H1 (cell line): ENCODE measurements at regions not wholly inside any gene's neighbourhood (a gene's known extent, or its start where the extent isn't known, plus 50 kb on each side); places are given as distances from the start of the nearest gene placed in this dataset.
"Not testable (repeated sequence)": the region's sequence is repeated elsewhere in the genome, so short reads cannot be mapped to it uniquely, and the experiment has no call there.

Experiments
- CTCF ChIA-PET: fragments of 300-600 bp; sonication (Branson Sonifier 250); formaldehyde crosslinking; loops from one replicate; lab custom pipeline; 2021; ENCODE audit not compliant: partially characterized antibody; lab: Charles Lee
- POLR2A ChIA-PET: fragments of 300-600 bp; sonication (Branson Sonifier 250); formaldehyde crosslinking; loops from one replicate; lab custom pipeline; 2021; ENCODE audit warnings: inconsistent platforms; ENCODE audit not compliant: partially characterized antibody; lab: Charles Lee
- DNase-seq, 2 experiments: peaks; one replicate each; pipeline versions ENCODE4 v3.0.0 to v3.0.0-alpha.2; 2010 to 2022; ENCODE audit warnings: low spot score in 2 of 2, low read depth in 1 of 2, mixed read lengths in 1 of 2
- FAIRE-seq: peaks from 2 replicates; lab custom pipeline; 2011; peaks lifted over from hg19 to GRCh38; lab: Jason Lieb, UNC
- H2AFZ ChIP-seq: 2 replicates; pipeline ENCODE4 v1.8.1; 2012; ENCODE audit warnings: low read length, inconsistent platforms
- H2AK5ac ChIP-seq: 2 replicates; pipeline ENCODE4 v1.6.1; 2013; ENCODE audit warnings: low read depth, low read length
- H2BK120ac ChIP-seq: replicated peaks from 2 replicates; pipeline ENCODE3; 2013; ENCODE audit warnings: low read depth, low read length, inconsistent platforms
- H2BK12ac ChIP-seq: 2 replicates; pipeline ENCODE4 v1.6.1; 2013; ENCODE audit warnings: low read depth, low read length
- H2BK15ac ChIP-seq: 2 replicates; pipeline ENCODE4 v1.6.1; 2013; ENCODE audit warnings: low read length
- H2BK20ac ChIP-seq: 2 replicates; pipeline ENCODE4 v1.6.1; 2013; ENCODE audit warnings: low read length
- H2BK5ac ChIP-seq: 2 replicates; pipeline ENCODE4 v1.6.1; 2013; ENCODE audit warnings: low read depth, low read length
- H3K14ac ChIP-seq: 2 replicates; pipeline ENCODE4 v1.6.1; 2013; ENCODE audit warnings: inconsistent platforms; ENCODE audit not compliant: insufficient read length
- H3K18ac ChIP-seq: 2 replicates; pipeline ENCODE4 v1.6.1; 2013; ENCODE audit warnings: low read length; ENCODE audit errors: extremely low read depth
- H3K23ac ChIP-seq: 2 replicates; pipeline ENCODE4 v1.6.1; 2013; ENCODE audit warnings: inconsistent platforms; ENCODE audit not compliant: insufficient read length
- H3K23me2 ChIP-seq: 2 replicates; pipeline ENCODE4 v1.6.1; 2013; ENCODE audit warnings: low read depth, low read length
- H3K27ac ChIP-seq: 2 replicates; pipeline ENCODE4 v1.6.1; 2011; ENCODE audit warnings: low read depth, low read length, inconsistent platforms
- H3K27me3 ChIP-seq, 4 experiments: replicated peaks in 1 of 4; 1 replicate in 1 of 4; 2 replicates in 3 of 4; pipeline versions ENCODE4 v1.6.1 to v1.8.1; 2011 to 2013; ENCODE audit warnings: low read length in 3 of 4, mild to moderate bottlenecking in 3 of 4, inconsistent platforms in 2 of 4, mixed read lengths in 2 of 4, moderate library complexity in 1 of 4; ENCODE audit not compliant: control insufficient read depth in 3 of 4, insufficient read depth in 3 of 4; ENCODE audit errors: extremely low read depth in 1 of 4
- H3K36me3 ChIP-seq, 4 experiments: 2 replicates each; pipeline versions ENCODE4 v1.6.1 to v1.8.1; 2011 to 2013; ENCODE audit warnings: mild to moderate bottlenecking in 4 of 4, low read length in 3 of 4, moderate library complexity in 2 of 4, control low read depth in 1 of 4, inconsistent platforms in 1 of 4; ENCODE audit not compliant: insufficient read depth in 4 of 4, control insufficient read depth in 2 of 4
- H3K4ac ChIP-seq: replicated peaks from 2 replicates; pipeline ENCODE3; 2013; ENCODE audit warnings: low read length, low read depth, mixed read lengths, inconsistent platforms; ENCODE audit not compliant: insufficient read length
- H3K4me1 ChIP-seq, 4 experiments: replicated peaks in 1 of 4; 1 replicate in 1 of 4; 2 replicates in 3 of 4; pipeline versions ENCODE4 v1.6.1 to v1.8.1; 2011 to 2013; ENCODE audit warnings: low read length in 3 of 4, inconsistent platforms in 2 of 4, mixed read lengths in 1 of 4; ENCODE audit not compliant: insufficient read depth in 4 of 4, control insufficient read depth in 3 of 4
- H3K4me2 ChIP-seq, 2 experiments: 2 replicates each; pipeline versions ENCODE4 v1.6.1 to v1.8.1; 2011 to 2013; ENCODE audit warnings: low read depth in 2 of 2, low read length in 2 of 2, control low read depth in 1 of 2, inconsistent platforms in 1 of 2, mild to moderate bottlenecking in 1 of 2; ENCODE audit not compliant: insufficient read depth in 1 of 2
- H3K4me3 ChIP-seq, 4 experiments: fragments of 200-600, 300-600 bp in 1 of 4; sonication (generic), shearing (Covaris generic), sonication (Bioruptor Twin) in 1 of 4; 2 replicates each; pipeline versions ENCODE4 v1.5.1 to v1.8.1; 2011 to 2016; ENCODE audit warnings: low read length in 4 of 4, low read depth in 3 of 4, control low read depth in 2 of 4, inconsistent platforms in 2 of 4, mild to moderate bottlenecking in 2 of 4, mixed read lengths in 1 of 4, moderate library complexity in 1 of 4; ENCODE audit not compliant: insufficient read depth in 2 of 4; ENCODE audit errors: extremely low read depth in 1 of 4
- H3K56ac ChIP-seq: replicated peaks from 2 replicates; pipeline ENCODE3; 2013; ENCODE audit warnings: low read depth, mild to moderate bottlenecking, mixed read lengths, low read length, inconsistent platforms; ENCODE audit not compliant: insufficient read length
- H3K79me1 ChIP-seq: 2 replicates; pipeline ENCODE4 v1.6.1; 2013; ENCODE audit warnings: low read depth, low read length, control low read depth
- H3K79me2 ChIP-seq, 2 experiments: 2 replicates each; pipeline versions ENCODE4 v1.6.1 to v1.8.1; 2012 to 2013; ENCODE audit warnings: low read length in 2 of 2, mild to moderate bottlenecking in 2 of 2, inconsistent platforms in 1 of 2; ENCODE audit not compliant: insufficient read depth in 2 of 2, control insufficient read depth in 1 of 2
- H3K9ac ChIP-seq, 4 experiments: replicated peaks in 1 of 4; 1 replicate in 1 of 4; 2 replicates in 3 of 4; pipeline versions ENCODE4 v1.6.1 to v1.8.1; 2011 to 2013; ENCODE audit warnings: low read depth in 3 of 4, low read length in 3 of 4, control low read depth in 2 of 4, mild to moderate bottlenecking in 2 of 4, moderate library complexity in 2 of 4, inconsistent platforms in 1 of 4; ENCODE audit errors: extremely low read depth in 1 of 4
- H3K9me3 ChIP-seq, 2 experiments: 2 replicates each; pipeline versions ENCODE4 v1.6.1 to v1.8.1; 2012 to 2013; ENCODE audit warnings: mild to moderate bottlenecking in 2 of 2, moderate library complexity in 2 of 2, control low read depth in 1 of 2, inconsistent platforms in 1 of 2, low read depth in 1 of 2, low read length in 1 of 2, mixed read lengths in 1 of 2; ENCODE audit not compliant: insufficient read depth in 2 of 2
- H4K20me1 ChIP-seq, 2 experiments: replicated peaks in 1 of 2; 2 replicates each; pipeline versions ENCODE3 to v1.8.1; 2011 to 2013; ENCODE audit warnings: inconsistent platforms in 2 of 2, low read length in 2 of 2, mild to moderate bottlenecking in 1 of 2; ENCODE audit not compliant: insufficient read depth in 2 of 2, control insufficient read depth in 1 of 2
- H4K5ac ChIP-seq: 2 replicates; pipeline ENCODE4 v1.6.1; 2013; ENCODE audit warnings: low read length, low read depth, mixed read lengths, inconsistent platforms; ENCODE audit not compliant: insufficient read length
- H4K8ac ChIP-seq: 2 replicates; pipeline ENCODE4 v1.8.0; 2013; ENCODE audit warnings: mild to moderate bottlenecking, moderate library complexity, low read length, inconsistent platforms; ENCODE audit not compliant: insufficient read depth; ENCODE audit errors: extremely low read depth
- H4K91ac ChIP-seq: replicated peaks from 2 replicates; pipeline ENCODE3; 2013; ENCODE audit warnings: low read length, mixed read lengths, inconsistent platforms; ENCODE audit not compliant: insufficient read length
- WGBS, 2 experiments: shearing (Covaris generic) in 1 of 2; methylation state at CpG; one replicate each; pipeline versions ENCODE4 v1.1.6 to v1.1.7; 2013 to 2015; ENCODE audit warnings: low lambda C conversion rate in 2 of 2, mixed read lengths in 2 of 2, inconsistent platforms in 1 of 2, low coverage in 1 of 2, missing lambda C conversion rate in 1 of 2; ENCODE audit not compliant: insufficient replicate concordance in 2 of 2, insufficient coverage in 1 of 2, insufficient read length in 1 of 2; ENCODE audit errors: extremely low coverage in 1 of 2, missing lambda C conversion rate in 1 of 2; 5-methylcytosine and 5-hydroxymethylcytosine counted together

- ChIA-PET POLR2A (interaction anchor here (0.7 kb wide), 1 partner anchor 1602 kb away, joined by 3 read pairs; no protein-coding TSS in a partner anchor), CTCF (interaction anchor here (1.0 to 1.4 kb wide), 3 partner anchors 9 to 229 kb away, joined by 3 to 5 read pairs (median 3); no protein-coding TSS in a partner anchor)
- H2BK20ac ChIP-seq, H3K4ac ChIP-seq, H3K18ac ChIP-seq, H3K36me3 ChIP-seq, H3K4me2 ChIP-seq, H2BK15ac ChIP-seq, H2AK5ac ChIP-seq, H4K91ac ChIP-seq, H4K8ac ChIP-seq, H4K20me1 ChIP-seq, H3K23ac ChIP-seq, H3K23me2 ChIP-seq, DNase-seq, H2BK120ac ChIP-seq, H3K27me3 ChIP-seq, H4K5ac ChIP-seq, FAIRE-seq, H3K4me1 ChIP-seq, H2AFZ ChIP-seq, H2BK5ac ChIP-seq, H3K9ac ChIP-seq, H3K56ac ChIP-seq, H3K4me3 ChIP-seq, H3K79me2 ChIP-seq, H3K79me1 ChIP-seq, H3K9me3 ChIP-seq, H3K14ac ChIP-seq, H3K27ac ChIP-seq: not testable (repeated sequence)
- 93% methylated on average over 24 of the region's 25 CpGs; no CpG with 5 or more reads in 1 of the 2 experiments for WGBS, 2 experiments
- H2BK12ac ChIP-seq, result 0 out of 2 replicates have a peak overlapping the region, but pooled peaks have one; percentile 17
Measured at GRCh38 chr13:110821837-110822668, 92.8 kb downstream of the ANKRD10 start.
